ENCODE measurements at regions not wholly inside any gene's neighbourhood (a gene's known extent, or its start where the extent isn't known, plus 50 kb on each side); places are given as distances from the start of the nearest gene placed in this dataset.

DNA sequence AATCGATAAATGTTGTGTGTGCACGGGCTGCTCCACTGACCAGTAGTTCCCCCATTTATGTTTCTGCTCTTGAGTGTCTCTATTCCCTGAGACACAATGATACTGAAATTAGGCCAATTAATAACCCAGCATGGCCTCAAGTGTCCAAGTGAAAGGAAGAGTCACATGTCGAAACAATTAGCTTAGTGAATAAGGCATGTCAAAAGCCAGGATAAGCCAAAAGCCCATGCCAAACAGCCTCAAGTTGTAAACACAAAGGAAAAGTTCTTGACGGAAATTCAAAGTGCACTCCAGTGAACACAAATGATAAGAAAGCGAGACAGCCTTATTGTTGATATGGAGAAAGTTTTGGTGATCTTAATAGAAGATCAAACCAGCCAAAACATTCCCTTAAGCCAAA, 167.1 kb upstream of the C1QTNF7 start:
- in situ Hi-C loops (cut with MboI; ENCODE audit: low sequenced_read_pairs), result no loop called here

DNA sequence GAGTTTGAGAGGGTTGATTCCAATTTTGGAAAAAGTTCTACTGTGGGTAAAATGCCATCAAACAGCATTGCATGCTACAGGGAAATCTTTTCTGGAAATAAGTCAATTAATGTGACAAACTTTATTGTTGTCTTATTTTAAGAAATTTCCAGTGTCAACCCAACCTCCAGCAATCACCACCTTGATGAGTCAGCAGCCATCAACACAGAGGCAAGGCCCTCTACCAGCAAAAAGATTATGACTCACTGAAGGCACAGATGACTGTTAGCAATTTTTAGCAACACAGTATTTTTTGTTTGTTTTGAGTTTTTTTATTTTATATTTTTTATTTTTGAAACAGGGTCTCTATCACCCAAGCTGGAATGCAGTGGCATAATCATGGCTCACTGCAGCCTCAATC, 165.4 kb upstream of the C1QTNF7 start:
- in situ Hi-C loops (cut with MboI; ENCODE audit: low sequenced_read_pairs), result no loop called here

DNA sequence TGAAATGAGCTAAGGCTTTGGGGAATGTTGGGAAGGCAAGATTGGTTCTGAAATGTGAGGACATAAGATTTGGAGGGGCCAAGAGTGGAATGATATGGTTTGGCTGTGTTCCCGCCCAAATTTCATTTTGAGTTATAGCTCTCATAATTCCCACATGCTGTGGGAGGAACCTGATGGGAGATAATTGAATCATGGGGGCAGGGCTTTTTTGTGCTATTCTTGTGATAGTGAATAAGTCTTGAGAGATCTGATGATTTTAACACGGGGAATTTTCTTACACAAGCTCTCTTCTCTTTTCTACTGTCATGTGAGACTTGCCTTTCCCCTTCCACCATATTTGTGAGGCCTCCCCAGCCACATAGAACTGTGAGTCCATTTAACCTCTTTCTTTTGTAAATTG, 157.6 kb upstream of the C1QTNF7 start:
- in situ Hi-C loops (cut with MboI; ENCODE audit: low sequenced_read_pairs), result no loop called here

DNA sequence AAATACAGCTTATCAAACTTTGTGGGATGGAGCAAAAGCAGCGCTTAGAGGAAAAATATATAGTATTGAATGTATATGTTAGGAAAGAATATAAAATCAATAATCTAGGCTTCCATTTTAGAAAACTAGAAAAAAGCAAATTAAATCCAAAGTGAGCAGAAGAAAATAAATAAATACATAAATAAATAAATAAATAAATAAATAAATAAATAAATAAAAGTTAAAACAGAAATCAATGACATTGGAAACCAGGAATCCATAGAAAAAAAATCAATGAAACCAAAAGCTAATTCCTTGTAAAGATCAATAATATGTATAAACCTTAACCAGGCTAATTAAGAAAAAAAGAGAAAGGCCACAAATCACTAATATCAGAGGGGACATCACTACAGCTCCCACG, 141.8 kb upstream of the C1QTNF7 start:
- in situ Hi-C loops (cut with MboI; ENCODE audit: low sequenced_read_pairs), result no loop called here

DNA sequence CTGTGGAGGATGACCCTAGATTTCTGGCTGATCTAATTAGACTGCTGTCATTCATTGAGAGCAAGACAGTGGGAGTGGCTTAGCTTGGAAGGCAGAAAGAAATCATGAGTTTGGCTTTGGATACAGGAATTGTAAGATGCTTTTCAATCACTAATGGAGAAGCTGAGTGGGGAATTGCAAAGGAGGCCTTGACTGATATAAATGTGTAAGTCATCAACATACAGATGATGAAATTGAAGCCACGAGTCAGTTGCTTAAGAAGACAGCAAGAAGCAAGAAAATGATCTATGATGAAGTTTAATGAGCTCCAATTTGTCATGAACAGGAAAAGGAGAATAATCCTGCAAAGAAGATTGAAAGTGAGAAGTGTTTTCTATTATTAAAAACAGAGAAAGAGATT, 136.7 kb upstream of the C1QTNF7 start:
- in situ Hi-C loops (cut with MboI; ENCODE audit: low sequenced_read_pairs), result no loop called here

GRCh38 chr4:15293711-15294110, 134.1 kb upstream of the C1QTNF7 start:
- in situ Hi-C loops (cut with MboI; ENCODE audit: low sequenced_read_pairs), result no loop called here

DNA sequence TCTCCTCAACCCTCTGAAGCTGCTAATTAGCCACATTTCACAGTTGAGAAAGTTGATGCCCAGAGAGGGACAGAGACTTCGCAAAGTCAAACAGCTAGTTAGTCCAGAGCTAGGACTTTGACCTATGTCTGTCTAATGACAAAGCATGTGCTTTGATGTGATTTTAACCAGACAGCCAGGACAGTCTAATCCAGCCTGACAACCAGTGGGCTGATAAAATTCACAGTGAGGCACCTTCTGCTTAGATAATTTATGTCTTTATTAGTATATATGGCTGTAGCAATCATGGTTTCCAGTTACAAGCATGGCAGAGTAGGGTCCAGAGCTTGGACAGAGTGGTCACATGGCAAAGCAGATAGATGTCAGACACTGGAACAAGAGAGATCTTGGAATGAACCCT, 133.6 kb upstream of the C1QTNF7 start:
- in situ Hi-C loops (cut with MboI; ENCODE audit: low sequenced_read_pairs), result no loop called here

- in situ Hi-C loops (cut with MboI; ENCODE audit: low sequenced_read_pairs), result no loop called here
Observed at GRCh38 chr4:15294832-15295231, 133.0 kb upstream of the C1QTNF7 start.

- in situ Hi-C loops (cut with MboI; ENCODE audit: low sequenced_read_pairs), result no loop called here
Observed at GRCh38 chr4:15295421-15296162, 132.2 kb upstream of the C1QTNF7 start.

DNA sequence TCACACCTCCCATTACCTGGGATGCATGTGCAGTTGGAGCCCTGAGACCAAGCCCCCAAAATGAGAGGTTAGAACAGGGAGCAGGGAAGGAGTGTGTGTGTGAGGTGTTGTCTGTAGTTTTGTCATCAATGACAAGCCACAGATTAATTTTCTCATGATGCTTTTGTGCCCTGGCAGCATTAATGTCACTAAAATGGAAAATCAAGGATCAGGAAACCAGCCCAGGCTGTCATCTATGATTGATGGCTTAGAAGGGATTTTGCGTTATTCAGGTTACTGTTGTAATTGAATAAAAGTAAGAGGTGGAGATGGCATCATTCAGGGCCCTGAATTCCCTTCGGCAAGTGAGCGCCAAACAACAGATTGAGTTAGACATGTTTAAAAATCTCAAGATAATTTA, 130.5 kb upstream of the C1QTNF7 start:
- in situ Hi-C loops (cut with MboI; ENCODE audit: low sequenced_read_pairs), result no loop called here

GRCh38 chr4:15299627-15300026, 128.2 kb upstream of the C1QTNF7 start:
- in situ Hi-C loops (cut with MboI; ENCODE audit: low sequenced_read_pairs), result no loop called here

DNA sequence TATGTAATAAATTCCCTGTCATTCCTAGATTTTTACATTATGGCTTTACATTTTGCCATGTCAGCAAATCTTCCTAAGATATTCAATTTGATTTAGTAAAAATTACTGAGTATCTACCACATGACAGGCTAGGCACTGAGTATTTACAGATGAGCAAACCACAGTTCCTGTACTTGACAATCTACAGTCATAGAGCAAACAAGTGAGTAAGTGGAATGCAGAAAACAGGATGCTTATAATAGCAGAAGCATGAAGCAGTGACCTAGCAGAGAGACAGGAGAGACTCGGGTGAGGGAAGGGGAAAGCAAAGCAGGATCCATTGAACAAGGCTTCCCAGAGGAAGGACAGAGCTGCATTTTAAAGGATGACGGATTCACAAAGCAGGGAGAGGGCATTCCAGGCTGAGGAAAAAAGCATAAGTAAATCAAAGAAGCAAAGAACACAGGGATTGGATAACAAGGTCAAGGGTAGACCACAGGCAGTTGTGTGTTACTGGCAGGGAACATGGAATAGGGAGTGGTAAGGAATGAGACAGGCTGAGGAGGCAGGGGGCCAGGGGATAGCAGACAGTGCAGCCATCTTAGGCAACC, 124.7 kb upstream of the C1QTNF7 start:
- in situ Hi-C loops (cut with MboI; ENCODE audit: low sequenced_read_pairs), result no loop called here

DNA sequence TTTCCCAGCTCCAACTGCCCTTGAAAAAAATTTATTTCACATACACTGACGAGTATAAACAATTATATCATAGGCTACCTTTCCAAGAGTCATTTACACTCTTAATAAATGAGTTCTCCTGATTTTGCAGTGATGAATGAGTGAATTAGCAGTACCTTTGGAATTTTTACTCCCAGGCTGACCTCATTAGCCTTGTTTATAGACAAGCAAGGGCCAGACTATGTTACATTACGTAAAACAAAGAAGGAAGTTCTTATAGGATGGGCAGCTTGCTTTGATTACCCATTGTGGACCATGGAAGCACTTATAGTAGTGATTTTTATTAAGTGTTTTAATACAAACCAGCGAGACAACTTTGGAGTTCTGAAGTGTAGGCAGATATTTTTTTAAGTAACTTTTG, 112.9 kb upstream of the C1QTNF7 start:
- in situ Hi-C loops (cut with MboI; ENCODE audit: low sequenced_read_pairs), result no loop called here

- in situ Hi-C loops (cut with MboI; ENCODE audit: low sequenced_read_pairs), result no loop called here
Observed at GRCh38 chr4:15317246-15317645, 110.6 kb upstream of the C1QTNF7 start.

DNA sequence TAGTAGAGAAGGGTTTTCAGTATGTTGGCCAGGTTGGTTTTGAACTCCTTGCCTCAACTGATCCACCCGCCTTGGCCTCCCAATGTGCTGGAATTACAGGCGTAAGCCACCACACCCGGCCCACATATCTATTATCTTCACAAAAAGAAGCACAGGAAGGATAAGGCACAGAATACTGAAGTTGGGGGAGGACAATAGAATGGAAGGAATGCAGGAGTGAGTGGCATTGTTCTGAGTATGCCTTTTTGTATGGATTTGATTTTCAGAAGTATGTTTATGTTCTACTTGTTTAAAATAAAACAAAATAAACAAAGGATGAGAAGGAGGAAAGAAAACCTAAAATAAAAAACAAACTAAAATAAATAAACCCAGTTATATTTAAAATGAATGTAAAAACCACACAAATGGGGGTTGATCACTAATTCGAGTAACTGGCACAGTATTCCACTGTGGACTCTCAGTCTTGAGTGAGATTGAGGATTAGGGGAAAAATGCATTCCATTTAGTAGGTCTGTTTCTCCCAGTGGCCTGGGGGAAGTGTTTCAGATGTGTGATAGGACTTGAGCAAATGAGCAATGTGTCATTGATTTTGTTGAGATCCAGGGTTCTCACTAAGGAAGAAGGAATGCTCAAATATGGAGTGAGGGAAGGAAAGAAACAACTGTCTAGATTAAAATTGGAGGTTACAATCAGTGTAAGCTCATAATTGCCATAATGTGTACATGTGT, 109.0 kb upstream of the C1QTNF7 start:
- in situ Hi-C loops (cut with MboI; ENCODE audit: low sequenced_read_pairs), result no loop called here

GRCh38 chr4:15320121-15320678, 107.6 kb upstream of the C1QTNF7 start:
- in situ Hi-C loops (cut with MboI; ENCODE audit: low sequenced_read_pairs), result no loop called here

- in situ Hi-C loops (cut with MboI; ENCODE audit: low sequenced_read_pairs), result no loop called here
Observed at GRCh38 chr4:15322006-15322405, 105.8 kb upstream of the C1QTNF7 start.

DNA sequence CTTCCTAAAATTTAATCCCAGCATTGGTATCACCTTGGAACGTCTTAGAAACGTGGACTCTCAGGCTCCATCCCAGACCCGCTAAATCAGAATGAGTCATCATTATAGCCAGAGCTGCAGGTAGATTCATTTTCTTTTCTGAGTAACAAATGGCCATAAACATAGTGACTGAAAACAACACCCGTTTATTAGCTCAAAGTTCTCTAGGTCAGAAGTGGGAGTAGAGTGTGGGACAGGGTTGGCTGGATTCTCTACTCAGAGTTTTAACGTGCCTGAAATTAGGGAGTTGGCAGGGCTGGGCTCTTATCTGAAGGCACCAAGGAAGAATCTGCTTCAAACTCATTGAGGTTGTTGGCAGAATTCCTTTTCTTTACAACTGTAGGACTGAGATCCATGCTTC, 101.8 kb upstream of the C1QTNF7 start:
- in situ Hi-C loops (cut with MboI; ENCODE audit: low sequenced_read_pairs), result no loop called here

DNA sequence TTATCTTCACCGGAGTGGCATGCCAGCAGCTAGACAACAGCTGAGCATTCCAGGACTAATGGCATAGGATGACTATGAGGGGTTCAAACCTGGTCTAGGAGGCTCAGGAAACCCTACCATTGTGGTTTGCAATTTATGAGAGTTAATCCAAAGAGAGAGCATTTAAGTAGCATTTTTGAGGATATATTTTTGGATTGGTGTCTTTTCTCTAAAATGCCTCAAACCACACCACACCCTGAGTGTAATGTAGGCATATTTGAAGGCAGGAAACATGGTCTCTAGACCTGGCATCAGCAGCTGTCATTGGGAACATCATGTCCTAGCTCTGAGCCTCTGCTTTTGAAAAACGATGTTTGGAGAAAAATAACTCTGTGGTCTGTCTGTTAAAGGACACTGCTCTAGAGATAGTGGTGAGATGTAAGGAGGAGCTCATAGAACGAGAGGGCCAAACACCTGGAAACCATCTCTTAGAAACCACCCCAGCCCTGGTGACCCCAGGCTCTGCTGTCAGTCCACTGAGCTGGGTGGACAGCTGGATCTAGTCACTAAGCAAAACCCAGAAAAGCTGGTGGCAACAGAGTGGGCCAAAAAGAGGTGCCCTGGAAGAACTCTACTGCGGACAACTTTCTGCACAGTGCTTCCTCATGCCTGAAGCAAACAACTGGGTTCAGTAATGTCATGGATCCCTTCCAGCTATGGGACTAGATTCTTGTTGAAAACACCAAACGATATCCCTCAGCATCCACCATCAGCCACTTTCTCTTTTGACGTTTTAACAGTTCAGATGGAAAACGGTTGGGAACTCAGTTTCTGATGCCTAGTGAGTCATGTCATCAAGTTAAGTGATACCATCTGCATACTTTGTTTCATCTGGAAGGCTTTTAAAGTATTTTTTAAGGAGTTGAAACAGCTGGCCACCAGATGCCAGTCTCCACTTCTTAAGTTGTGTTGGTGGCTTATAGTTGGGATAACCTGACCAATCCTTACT, 100.2 kb upstream of the C1QTNF7 start:
- in situ Hi-C loops (cut with MboI; ENCODE audit: low sequenced_read_pairs), result no loop called here

- in situ Hi-C loops (cut with MboI; ENCODE audit: low sequenced_read_pairs), result no loop called here
Observed at GRCh38 chr4:15331930-15332329, 95.9 kb upstream of the C1QTNF7 start.

- in situ Hi-C loops (cut with MboI; ENCODE audit: low sequenced_read_pairs), result no loop called here
Observed at GRCh38 chr4:15332377-15332776, 95.5 kb upstream of the C1QTNF7 start.
